Activated T-cell treated with anti-CD3 and anti-CD28 coated beads for 48 hours (primary cell): ENCODE measurements at regions not wholly inside any gene's neighbourhood (a gene's known extent, or its start where the extent isn't known, plus 50 kb on each side); places are given as distances from the start of the nearest gene placed in this dataset.
"Not testable (repeated sequence)": the region's sequence is repeated elsewhere in the genome, so short reads cannot be mapped to it uniquely, and the experiment has no call there.

Experiments used
- DNase-seq: peaks from one replicate; pipeline ENCODE4 v3.0.0-alpha.2; 2020; ENCODE audit warnings: low read depth

- DNase-seq, result no peak
These were observed 614.5 kb downstream of the MAT2B start for GRCh38 chr5:164119806-164120447.

- DNase-seq, result no peak
These were observed 622.1 kb downstream of the MAT2B start for GRCh38 chr5:164127527-164127926.

GRCh38 chr5:164132358-164132757, 626.9 kb downstream of the MAT2B start:
- no peak for DNase-seq

- DNase-seq, result no peak
These were observed 631.7 kb downstream of the MAT2B start for GRCh38 chr5:164137095-164137494.

GRCh38 chr5:164139423-164139822, 634.0 kb downstream of the MAT2B start:
- no peak for DNase-seq

- DNase-seq, result no peak
These were observed 640.0 kb downstream of the MAT2B start for GRCh38 chr5:164145458-164145857.

- no peak for DNase-seq
These were observed 640.8 kb downstream of the MAT2B start for GRCh38 chr5:164146223-164146622.

- DNase-seq, result no peak
These were observed 642.9 kb downstream of the MAT2B start for GRCh38 chr5:164148292-164148691.

- not testable (repeated sequence) for DNase-seq
These were observed 647.1 kb downstream of the MAT2B start for GRCh38 chr5:164152539-164152938.

- DNase-seq, result no peak
These were observed 648.2 kb downstream of the MAT2B start for GRCh38 chr5:164153469-164154172.

GRCh38 chr5:164170814-164171213, 665.4 kb downstream of the MAT2B start:
- DNase-seq, result no peak

- DNase-seq, result no peak
These were observed 669.7 kb downstream of the MAT2B start for GRCh38 chr5:164175083-164175482.

- DNase-seq, result no peak
These were observed 674.0 kb downstream of the MAT2B start for GRCh38 chr5:164179406-164179805.

GRCh38 chr5:164181604-164182003, 676.2 kb downstream of the MAT2B start:
- DNase-seq, result no peak

- DNase-seq, result no peak
These were observed 678.7 kb downstream of the MAT2B start for GRCh38 chr5:164184158-164184557.

- no peak for DNase-seq
These were observed 679.6 kb downstream of the MAT2B start for GRCh38 chr5:164185000-164185399.

GRCh38 chr5:164186550-164186949, 681.1 kb downstream of the MAT2B start:
- DNase-seq, result no peak

- DNase-seq, result no peak
These were observed 682.4 kb downstream of the MAT2B start for GRCh38 chr5:164187785-164188184.

GRCh38 chr5:164188733-164189148, 683.3 kb downstream of the MAT2B start:
- DNase-seq, result no peak

GRCh38 chr5:164191240-164191639, 685.8 kb downstream of the MAT2B start:
- no peak for DNase-seq

GRCh38 chr5:164202338-164202737, 696.9 kb downstream of the MAT2B start:
- DNase-seq, result no peak

- DNase-seq, result no peak
These were observed 698.3 kb downstream of the MAT2B start for GRCh38 chr5:164203581-164204225.

- DNase-seq, result no peak
These were observed 699.0 kb downstream of the MAT2B start for GRCh38 chr5:164204338-164204946.
